Glomerular visceral epithelial cell (primary cell): ENCODE measurements at regions not wholly inside any gene's neighbourhood (a gene's known extent, or its start where the extent isn't known, plus 50 kb on each side); places are given as distances from the start of the nearest gene placed in this dataset.
"Not testable (repeated sequence)": the region's sequence is repeated elsewhere in the genome, so short reads cannot be mapped to it uniquely, and the experiment has no call there.

Experiments used
- DNase-seq: peaks from one replicate; pipeline ENCODE4 v3.0.0-alpha.2; 2016; ENCODE audit errors: extremely low spot score

GRCh38 chr1:64361974-64362373 lies 108.0 kb upstream of the CACHD1 start:
- no peak for DNase-seq

- DNase-seq = no peak
Measured at GRCh38 chr1:64363111-64363510, 106.8 kb upstream of the CACHD1 start.

DNA sequence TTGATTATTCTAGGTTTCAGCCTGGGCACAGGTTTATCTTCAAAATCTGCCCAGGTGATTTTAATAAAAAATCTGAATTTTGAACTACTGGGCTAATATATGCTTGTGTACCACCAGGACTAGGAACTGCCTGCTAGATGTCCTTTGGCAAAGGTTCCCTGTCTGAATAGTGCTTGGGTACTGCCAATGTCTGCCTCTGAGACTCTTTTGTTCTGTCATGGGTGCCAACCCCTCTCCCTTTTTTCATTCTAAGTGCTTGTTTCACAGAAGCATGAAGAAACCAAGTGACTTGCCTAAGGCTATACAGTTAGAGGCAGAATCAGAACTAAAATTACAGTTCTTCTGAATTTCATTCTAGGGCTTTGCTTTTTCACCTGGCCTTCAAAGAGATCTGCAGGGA lies 106.3 kb upstream of the CACHD1 start:
- DNase-seq = no peak

- no peak for DNase-seq
Measured at GRCh38 chr1:64366821-64367220, 103.1 kb upstream of the CACHD1 start.

- DNase-seq = no peak
Measured at GRCh38 chr1:64368344-64368743, 101.6 kb upstream of the CACHD1 start.

- DNase-seq = no peak
Measured at GRCh38 chr1:64378826-64379225, 91.1 kb upstream of the CACHD1 start.

DNA sequence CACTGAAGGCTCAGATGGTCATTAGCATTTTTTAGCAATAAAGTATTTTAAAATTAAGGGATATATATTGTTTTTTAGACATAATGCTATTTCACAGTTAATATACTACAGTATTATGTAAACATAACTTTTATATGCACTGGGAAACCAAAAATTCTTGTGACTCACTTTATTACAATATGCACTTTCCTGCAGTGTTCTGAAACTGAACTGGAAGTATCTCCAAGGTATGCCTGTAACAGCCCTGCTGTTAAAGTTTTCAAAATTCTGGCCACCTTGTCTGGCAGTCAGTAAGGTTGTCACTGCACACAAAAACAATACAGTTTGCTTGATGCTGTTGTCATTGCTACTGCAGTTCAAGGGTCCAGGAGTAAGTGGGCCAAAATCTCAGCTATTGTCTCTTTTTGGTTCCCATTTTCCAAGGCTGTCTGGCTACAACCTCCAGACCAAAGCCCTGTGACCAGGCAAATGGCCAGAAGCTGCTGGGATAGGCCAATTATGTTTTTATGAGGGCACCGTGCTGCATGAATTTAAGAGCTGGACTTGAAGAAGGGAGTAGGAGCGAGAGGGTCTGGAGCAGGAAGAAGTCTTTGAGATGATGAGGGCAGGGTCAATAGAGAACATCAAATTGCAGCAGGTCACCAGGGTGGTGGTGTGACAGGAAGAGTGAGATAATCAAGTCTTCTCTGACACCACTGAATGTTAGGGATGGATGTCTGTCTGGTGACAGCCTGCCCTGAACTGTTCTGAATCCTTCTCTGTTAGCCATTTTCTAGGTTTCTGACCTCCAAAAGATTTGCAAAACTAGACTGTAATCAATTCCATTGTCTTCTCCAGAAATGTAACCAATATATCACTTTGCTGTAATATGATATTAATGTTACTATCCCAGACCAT lies 82.3 kb upstream of the CACHD1 start:
- no peak for DNase-seq

- no peak for DNase-seq
Measured at GRCh38 chr1:64388336-64388735, 81.6 kb upstream of the CACHD1 start.

GRCh38 chr1:64392109-64392508 lies 77.8 kb upstream of the CACHD1 start:
- no peak for DNase-seq

DNA sequence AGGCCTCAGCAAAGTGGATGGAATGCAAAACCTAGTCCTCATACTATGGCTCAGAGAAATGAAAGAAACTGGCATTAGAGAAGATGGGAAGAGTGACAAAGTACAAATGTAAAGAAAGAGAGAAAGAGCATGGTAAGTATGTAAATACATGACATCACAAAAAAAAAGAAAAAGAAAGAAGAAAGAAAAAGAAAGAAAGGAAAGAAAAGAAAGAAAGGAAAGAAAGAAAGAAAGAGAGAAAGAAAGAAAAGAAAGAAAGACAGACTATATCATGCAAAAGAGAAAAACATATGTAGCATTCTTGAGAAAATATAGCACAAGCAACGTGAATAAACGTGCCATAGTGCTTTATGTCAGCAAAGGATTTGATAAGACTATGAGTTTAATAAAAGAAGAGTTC lies 76.1 kb upstream of the CACHD1 start:
- DNase-seq = no peak

GRCh38 chr1:64396817-64397216 lies 73.1 kb upstream of the CACHD1 start:
- no peak for DNase-seq

- no peak for DNase-seq
Measured at GRCh38 chr1:64397541-64397940, 72.4 kb upstream of the CACHD1 start.

DNA sequence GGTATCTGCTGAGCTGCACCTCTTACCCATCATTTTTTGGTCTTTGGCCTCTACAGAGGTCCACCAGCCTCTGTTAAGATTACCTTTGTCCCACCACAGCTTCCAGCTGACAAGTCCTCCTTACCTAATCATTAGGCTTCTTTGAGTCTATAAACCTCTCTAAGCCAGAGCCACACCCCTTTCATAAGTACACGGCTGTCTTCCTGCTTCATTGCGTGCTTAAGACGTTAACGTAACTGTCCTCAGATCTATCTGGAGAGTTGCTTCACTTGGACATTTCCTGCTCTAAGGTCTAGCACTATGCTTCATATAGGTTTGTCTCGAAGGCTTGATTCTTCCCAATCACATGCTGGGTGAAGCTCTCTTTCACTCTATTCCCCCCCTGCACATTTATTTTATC lies 71.0 kb upstream of the CACHD1 start:
- DNase-seq = no peak

GRCh38 chr1:64401285-64401684 lies 68.6 kb upstream of the CACHD1 start:
- DNase-seq = no peak

DNA sequence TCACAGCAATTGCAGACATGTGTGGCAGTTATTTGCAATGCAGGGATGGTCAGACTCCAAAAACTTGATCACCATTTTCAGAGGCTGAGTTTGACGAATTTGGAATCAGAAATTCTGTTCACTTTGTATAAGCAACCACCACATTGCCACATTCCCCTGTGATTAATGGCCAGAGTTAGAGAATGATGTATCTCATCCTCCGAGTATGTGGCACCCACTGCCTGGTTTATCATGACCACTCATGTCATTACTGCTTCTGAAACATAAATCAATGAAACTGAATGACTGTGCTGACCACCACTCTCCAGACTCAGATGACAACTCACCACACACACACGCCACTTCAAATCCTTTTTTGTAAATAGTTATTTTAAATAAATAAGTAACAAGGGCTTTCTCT lies 66.6 kb upstream of the CACHD1 start:
- peak; percentile 81 for DNase-seq

DNA sequence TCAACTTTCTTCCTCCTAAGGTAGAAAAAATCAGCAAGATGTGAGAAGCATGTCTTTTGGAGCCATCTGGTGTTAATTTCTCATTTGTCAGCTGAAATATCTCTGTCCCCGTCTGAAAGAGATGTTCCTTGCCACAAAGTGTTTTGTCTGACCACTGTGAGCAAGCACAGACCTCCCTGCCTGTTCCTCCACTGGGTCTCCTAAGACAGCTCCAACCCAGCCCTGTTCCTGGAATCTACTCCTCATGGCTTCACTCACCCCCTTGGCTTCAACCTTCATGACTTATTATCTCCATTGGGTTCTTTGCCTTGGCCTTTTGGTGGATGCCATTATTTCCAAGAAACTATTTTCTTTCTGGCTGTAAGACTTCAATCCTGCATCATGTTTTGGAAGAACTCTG lies 65.7 kb upstream of the CACHD1 start:
- DNase-seq = no peak

- DNase-seq = no peak
Measured at GRCh38 chr1:64405833-64406232, 64.1 kb upstream of the CACHD1 start.

- no peak for DNase-seq
Measured at GRCh38 chr1:64410217-64410616, 59.7 kb upstream of the CACHD1 start.

DNA sequence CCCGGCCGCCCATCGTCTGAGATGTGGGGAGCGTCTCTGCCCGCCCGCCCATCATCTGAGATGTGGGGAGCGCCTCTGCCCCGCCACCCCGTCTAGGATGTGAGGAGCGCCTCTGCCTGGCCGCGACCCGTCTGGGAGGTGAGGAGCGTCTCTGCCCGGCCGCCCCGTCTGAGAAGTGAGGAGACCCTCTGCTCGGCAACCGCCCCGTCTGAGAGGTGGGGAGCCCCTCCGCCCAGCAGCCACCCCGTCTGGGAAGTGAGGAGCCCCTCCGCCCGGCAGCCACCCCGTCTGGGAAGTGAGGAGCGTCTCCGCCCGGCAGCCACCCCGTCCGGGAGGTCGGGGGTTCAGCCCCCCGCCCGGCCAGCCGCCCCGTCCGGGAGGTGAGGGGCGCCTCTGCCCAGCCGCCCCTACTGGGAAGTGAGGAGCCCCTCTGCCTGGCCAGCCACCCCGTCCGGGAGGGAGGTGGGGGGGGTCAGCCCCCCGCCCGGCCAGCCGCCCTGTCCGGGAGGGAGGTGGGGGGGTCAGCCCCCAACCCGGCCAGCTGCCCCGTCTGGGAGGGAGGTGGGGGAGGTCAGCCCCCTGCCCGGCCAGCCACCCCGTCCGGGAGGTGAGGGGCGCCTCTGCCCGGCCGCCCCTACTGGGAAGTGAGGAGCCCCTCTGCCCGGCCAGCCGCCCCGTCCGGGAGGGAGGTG lies 54.9 kb upstream of the CACHD1 start:
- not testable (repeated sequence) for DNase-seq

DNA sequence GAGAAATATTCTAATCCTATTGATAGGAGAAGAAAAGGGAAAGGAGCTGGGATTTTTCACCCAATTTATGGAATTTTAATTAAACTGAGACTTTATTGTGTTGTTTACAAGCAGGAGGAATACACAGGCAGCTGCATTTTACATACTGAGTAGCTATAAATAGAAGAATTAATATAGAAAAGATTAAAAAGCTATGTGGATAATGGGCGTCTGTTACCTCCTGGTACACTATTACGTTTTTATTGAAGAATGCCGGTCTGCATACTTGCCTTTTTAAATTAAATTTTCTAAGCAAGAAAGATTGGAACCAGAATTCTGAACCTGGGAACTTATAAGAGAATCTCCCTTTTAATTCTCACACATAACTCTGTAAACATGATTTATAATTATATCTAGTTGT lies 52.1 kb upstream of the CACHD1 start:
- no peak for DNase-seq
